ENCODE measurements at regions not wholly inside any gene's neighbourhood (a gene's known extent, or its start where the extent isn't known, plus 50 kb on each side); places are given as distances from the start of the nearest gene placed in this dataset.

DNA sequence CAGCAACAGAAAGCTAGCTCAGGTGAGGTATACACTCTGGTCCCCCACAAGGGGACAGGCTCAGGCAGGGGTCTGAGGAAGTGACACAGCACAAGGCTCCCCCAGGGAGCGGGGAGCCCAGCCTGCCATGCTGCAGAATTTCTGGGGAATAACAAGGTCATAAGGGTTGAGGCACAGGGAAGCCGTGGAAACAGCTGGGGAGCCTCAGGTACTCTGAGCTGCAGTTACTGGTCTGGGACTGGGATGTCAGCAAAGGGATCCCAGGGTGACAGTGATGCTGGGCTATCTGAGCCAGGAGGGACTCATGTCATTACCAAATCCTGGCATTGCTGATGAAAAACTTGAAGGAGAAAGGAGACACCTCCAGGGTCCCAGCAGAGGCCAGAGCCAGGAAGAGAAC is 64.4 kb upstream of the NANOS1 start:
- TF ChIP-seq, protein P1, sequence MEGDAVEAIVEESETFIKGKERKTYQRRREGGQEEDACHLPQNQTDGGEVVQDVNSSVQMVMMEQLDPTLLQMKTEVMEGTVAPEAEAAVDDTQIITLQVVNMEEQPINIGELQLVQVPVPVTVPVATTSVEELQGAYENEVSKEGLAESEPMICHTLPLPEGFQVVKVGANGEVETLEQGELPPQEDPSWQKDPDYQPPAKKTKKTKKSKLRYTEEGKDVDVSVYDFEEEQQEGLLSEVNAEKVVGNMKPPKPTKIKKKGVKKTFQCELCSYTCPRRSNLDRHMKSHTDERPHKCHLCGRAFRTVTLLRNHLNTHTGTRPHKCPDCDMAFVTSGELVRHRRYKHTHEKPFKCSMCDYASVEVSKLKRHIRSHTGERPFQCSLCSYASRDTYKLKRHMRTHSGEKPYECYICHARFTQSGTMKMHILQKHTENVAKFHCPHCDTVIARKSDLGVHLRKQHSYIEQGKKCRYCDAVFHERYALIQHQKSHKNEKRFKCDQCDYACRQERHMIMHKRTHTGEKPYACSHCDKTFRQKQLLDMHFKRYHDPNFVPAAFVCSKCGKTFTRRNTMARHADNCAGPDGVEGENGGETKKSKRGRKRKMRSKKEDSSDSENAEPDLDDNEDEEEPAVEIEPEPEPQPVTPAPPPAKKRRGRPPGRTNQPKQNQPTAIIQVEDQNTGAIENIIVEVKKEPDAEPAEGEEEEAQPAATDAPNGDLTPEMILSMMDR (IDR thresholded peaks at IDR 0.05; ENCODE audit: low read depth, low read length, missing input control): no peak
- TF ChIP-seq, protein P2, sequence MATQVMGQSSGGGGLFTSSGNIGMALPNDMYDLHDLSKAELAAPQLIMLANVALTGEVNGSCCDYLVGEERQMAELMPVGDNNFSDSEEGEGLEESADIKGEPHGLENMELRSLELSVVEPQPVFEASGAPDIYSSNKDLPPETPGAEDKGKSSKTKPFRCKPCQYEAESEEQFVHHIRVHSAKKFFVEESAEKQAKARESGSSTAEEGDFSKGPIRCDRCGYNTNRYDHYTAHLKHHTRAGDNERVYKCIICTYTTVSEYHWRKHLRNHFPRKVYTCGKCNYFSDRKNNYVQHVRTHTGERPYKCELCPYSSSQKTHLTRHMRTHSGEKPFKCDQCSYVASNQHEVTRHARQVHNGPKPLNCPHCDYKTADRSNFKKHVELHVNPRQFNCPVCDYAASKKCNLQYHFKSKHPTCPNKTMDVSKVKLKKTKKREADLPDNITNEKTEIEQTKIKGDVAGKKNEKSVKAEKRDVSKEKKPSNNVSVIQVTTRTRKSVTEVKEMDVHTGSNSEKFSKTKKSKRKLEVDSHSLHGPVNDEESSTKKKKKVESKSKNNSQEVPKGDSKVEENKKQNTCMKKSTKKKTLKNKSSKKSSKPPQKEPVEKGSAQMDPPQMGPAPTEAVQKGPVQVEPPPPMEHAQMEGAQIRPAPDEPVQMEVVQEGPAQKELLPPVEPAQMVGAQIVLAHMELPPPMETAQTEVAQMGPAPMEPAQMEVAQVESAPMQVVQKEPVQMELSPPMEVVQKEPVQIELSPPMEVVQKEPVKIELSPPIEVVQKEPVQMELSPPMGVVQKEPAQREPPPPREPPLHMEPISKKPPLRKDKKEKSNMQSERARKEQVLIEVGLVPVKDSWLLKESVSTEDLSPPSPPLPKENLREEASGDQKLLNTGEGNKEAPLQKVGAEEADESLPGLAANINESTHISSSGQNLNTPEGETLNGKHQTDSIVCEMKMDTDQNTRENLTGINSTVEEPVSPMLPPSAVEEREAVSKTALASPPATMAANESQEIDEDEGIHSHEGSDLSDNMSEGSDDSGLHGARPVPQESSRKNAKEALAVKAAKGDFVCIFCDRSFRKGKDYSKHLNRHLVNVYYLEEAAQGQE (IDR thresholded peaks at IDR 0.05): no peak
- TF ChIP-seq RXRA (IDR thresholded peaks at IDR 0.05): no peak
